Liver (tissue), 8 donors: ENCODE measurements at regions not wholly inside any gene's neighbourhood (a gene's known extent, or its start where the extent isn't known, plus 50 kb on each side); places are given as distances from the start of the nearest gene placed in this dataset.

Experiments used
- DNase-seq: peaks from one replicate; pipeline ENCODE4 v3.0.0-alpha.2; 2017; ENCODE audit warnings: low spot score
- H3K27ac ChIP-seq, 2 donors: one replicate each; pipeline ENCODE4 v1.7.0; 2013; ENCODE audit warnings: inconsistent platforms in 2 of 2, low read length in 2 of 2, control low read depth in 1 of 2, low read depth in 1 of 2, mild to moderate bottlenecking in 1 of 2
- H3K27me3 ChIP-seq, 4 donors: one replicate each; pipeline versions ENCODE4 v1.6.1 to v1.7.0; 2013; ENCODE audit warnings: low read length in 3 of 4, inconsistent platforms in 1 of 4, mild to moderate bottlenecking in 1 of 4, moderate library complexity in 1 of 4; ENCODE audit not compliant: control insufficient read depth in 4 of 4, insufficient read depth in 4 of 4
- H3K36me3 ChIP-seq, 4 donors: one replicate each; pipeline versions ENCODE4 v1.6.1 to v1.7.0; 2013; ENCODE audit warnings: low read length in 3 of 4, mild to moderate bottlenecking in 3 of 4, low read depth in 1 of 4, moderate library complexity in 1 of 4; ENCODE audit not compliant: control insufficient read depth in 4 of 4, insufficient read depth in 3 of 4
- H3K4me1 ChIP-seq, 4 donors: one replicate each; pipeline versions ENCODE4 v1.6.1 to v1.7.0; 2013; ENCODE audit warnings: low read length in 3 of 4, mild to moderate bottlenecking in 3 of 4, moderate library complexity in 1 of 4; ENCODE audit not compliant: control insufficient read depth in 4 of 4, insufficient read depth in 4 of 4
- H3K4me3 ChIP-seq, 3 donors: one replicate each; pipeline versions ENCODE4 v1.6.1 to v1.7.0; 2013; ENCODE audit warnings: low read length in 3 of 3, control low read depth in 1 of 3, low read depth in 1 of 3, mild to moderate bottlenecking in 1 of 3
- H3K9ac ChIP-seq, 2 donors: one replicate each; pipeline ENCODE4 v1.7.0; 2013; ENCODE audit warnings: low read length in 2 of 2, mild to moderate bottlenecking in 2 of 2, moderate library complexity in 2 of 2, control low read depth in 1 of 2, low read depth in 1 of 2
- H3K9me3 ChIP-seq, 4 donors: one replicate each; pipeline versions ENCODE4 v1.6.1 to v1.7.0; 2013; ENCODE audit warnings: low read length in 3 of 4; ENCODE audit not compliant: control insufficient read depth in 4 of 4
- EGR1 ChIP-seq, 2 donors: IDR thresholded peaks; 2 replicates each; pipeline ENCODE4 v1.6.1; 2016 to 2018; ENCODE audit warnings: antibody characterized with exemption in 2 of 2, low read depth in 2 of 2
- FOXA1 ChIP-seq: IDR thresholded peaks from 2 replicates; pipeline ENCODE4 v1.6.1; 2016; ENCODE audit warnings: antibody characterized with exemption
- FOXA2 ChIP-seq: IDR thresholded peaks from 2 replicates; pipeline ENCODE4 v1.6.1; 2016; ENCODE audit warnings: antibody characterized with exemption
- HNF4A ChIP-seq, 2 donors: conservative IDR thresholded peaks; 2 replicates each; pipeline ENCODE4 v1.6.1; 2016; ENCODE audit warnings: antibody characterized with exemption in 2 of 2, mild to moderate bottlenecking in 2 of 2
- JUND ChIP-seq, 2 donors: IDR thresholded peaks; 2 replicates each; pipeline ENCODE4 v1.6.1; 2016; ENCODE audit warnings: antibody characterized with exemption in 2 of 2
- NR2F2 ChIP-seq: IDR thresholded peaks from 2 replicates; pipeline ENCODE4 v1.6.1; 2016; ENCODE audit warnings: antibody characterized with exemption
- RAD21 ChIP-seq, 2 donors: IDR thresholded peaks; 2 replicates each; pipeline ENCODE4 v1.6.1; 2016; ENCODE audit warnings: antibody characterized with exemption in 2 of 2, mild to moderate bottlenecking in 2 of 2
- RXRA ChIP-seq, 2 donors: IDR thresholded peaks; 2 replicates each; pipeline ENCODE4 v1.6.1; 2017 to 2018; ENCODE audit warnings: antibody characterized with exemption in 2 of 2, mild to moderate bottlenecking in 1 of 2
- SP1 ChIP-seq: IDR thresholded peaks from 2 replicates; pipeline ENCODE4 v1.6.1; 2018; ENCODE audit warnings: antibody characterized with exemption, mild to moderate bottlenecking
- TAF1 ChIP-seq: conservative IDR thresholded peaks from 2 replicates; pipeline ENCODE4 v1.6.1; 2016; ENCODE audit warnings: antibody characterized with exemption, mild to moderate bottlenecking
- YY1 ChIP-seq: IDR thresholded peaks from 2 replicates; pipeline ENCODE4 v1.6.1; 2016; ENCODE audit warnings: antibody characterized with exemption, mild to moderate bottlenecking
- WGBS: extraction: QIAGEN DNeasy Blood & Tissue Kit; methylation state at CpG from one replicate; pipeline ENCODE4 v1.1.7; 2013; 5-methylcytosine and 5-hydroxymethylcytosine counted together
- TF ChIP-seq, protein P1 (sequence below): IDR thresholded peaks from 2 replicates; pipeline ENCODE4 v1.6.1; 2016; ENCODE audit warnings: antibody characterized with exemption
- TF ChIP-seq, protein P2 (sequence below): IDR thresholded peaks from 2 replicates; pipeline ENCODE4 v1.6.1; 2016; ENCODE audit warnings: antibody characterized with exemption
- TF ChIP-seq, protein P3 (sequence below): fragments of 150-350 bp; IDR thresholded peaks from 2 replicates; pipeline ENCODE4 v1.5.1; 2017; ENCODE audit warnings: improper control_type of control experiment, low read depth, low read length; ENCODE audit not compliant: missing input control
- TF ChIP-seq, protein P4 (sequence below): IDR thresholded peaks from 2 replicates; pipeline ENCODE4 v1.6.1; 2016; ENCODE audit warnings: antibody characterized with exemption
- TF ChIP-seq, protein P5 (sequence below): IDR thresholded peaks from 2 replicates; pipeline ENCODE4 v1.6.1; 2016; ENCODE audit warnings: antibody characterized with exemption, mild to moderate bottlenecking
- donor health status: healthy.
- donor health status: healthy.
- donor health status: healthy.
- donor health status: healthy.
- donor health status: healthy.

DNA sequence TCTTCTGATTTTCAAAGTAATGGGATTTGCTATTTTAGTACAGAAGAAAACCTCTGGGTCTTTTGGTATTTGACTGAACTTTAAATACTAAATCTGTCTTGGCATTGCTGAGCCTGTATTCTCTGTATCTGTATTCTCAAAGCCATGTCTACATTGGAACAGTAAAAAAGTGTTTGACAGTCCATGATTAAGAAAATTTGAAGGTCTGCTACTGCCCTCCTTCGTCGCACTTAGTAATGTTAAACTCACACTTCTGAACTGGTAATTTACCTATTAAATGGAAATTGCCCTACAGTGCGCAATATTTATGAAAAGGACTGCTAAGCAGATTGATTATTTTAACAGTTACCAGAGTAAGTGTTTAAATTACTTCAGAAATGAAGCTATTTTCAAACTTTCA is 165.7 kb upstream of the SMC2 start:
- no peak overlapping the region for H3K9ac ChIP-seq
- H3K27ac ChIP-seq = no peak overlapping the region
- no peaks in the 10 kb centered on the region for H3K9me3 ChIP-seq
- no peaks in the 10 kb centered on the region for H3K4me1 ChIP-seq
- H3K4me3 ChIP-seq = no peak overlapping the region
- no peaks in the 10 kb centered on the region for H3K27me3 ChIP-seq
- no peak for DNase-seq
- TF ChIP-seq HNF4A (conservative IDR thresholded peaks at IDR 0.05) (no peak), SP1 (no peak)
- TF ChIP-seq, protein P1, sequence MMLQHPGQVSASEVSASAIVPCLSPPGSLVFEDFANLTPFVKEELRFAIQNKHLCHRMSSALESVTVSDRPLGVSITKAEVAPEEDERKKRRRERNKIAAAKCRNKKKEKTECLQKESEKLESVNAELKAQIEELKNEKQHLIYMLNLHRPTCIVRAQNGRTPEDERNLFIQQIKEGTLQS = no peak
- H3K36me3 ChIP-seq = no peaks in the 10 kb centered on the region
- WGBS = 70% methylated on average over 3 of the region's 3 CpGs

DNA sequence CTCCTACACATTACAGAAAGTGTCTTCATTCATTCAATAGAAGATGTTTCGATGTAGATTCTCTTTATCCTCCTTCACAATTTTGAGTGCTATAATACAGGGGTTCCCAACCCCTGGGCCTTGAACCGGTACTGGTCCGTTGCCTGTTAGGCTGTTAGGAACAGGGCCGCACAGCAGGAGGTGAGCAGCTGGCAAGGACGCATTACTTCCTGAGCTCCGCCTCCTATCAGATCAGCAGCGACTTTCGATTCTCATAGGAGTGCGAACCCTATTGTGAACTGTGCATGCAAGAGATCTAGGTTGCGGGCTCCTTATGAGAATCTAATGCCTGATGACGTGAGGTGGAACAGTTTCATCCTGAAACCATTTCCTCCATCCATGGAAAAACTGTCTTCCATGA is 153.0 kb upstream of the SMC2 start:
- H3K4me1 ChIP-seq = no peaks in the 10 kb centered on the region
- H3K9ac ChIP-seq = no peak overlapping the region
- H3K27me3 ChIP-seq = no peaks in the 10 kb centered on the region
- H3K27ac ChIP-seq = no peak overlapping the region
- 80% methylated on average over 11 of the region's 11 CpGs for WGBS
- no peaks in the 10 kb centered on the region for H3K36me3 ChIP-seq
- TF ChIP-seq, protein P2, sequence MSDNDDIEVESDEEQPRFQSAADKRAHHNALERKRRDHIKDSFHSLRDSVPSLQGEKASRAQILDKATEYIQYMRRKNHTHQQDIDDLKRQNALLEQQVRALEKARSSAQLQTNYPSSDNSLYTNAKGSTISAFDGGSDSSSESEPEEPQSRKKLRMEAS = no peak
- TF ChIP-seq YY1 (no peak), FOXA2 (no peak), NR2F2 (no peak), EGR1 (IDR thresholded peaks at IDR 0.05; ENCODE audit: low read depth in 2 of 2) (no peak), SP1 (no peak), TAF1 (no peak), HNF4A (conservative IDR thresholded peaks at IDR 0.05) (no peak), FOXA1 (no peak), JUND (IDR thresholded peaks at IDR 0.05) (no peak), RXRA (IDR thresholded peaks at IDR 0.05) (no peak), RAD21 (IDR thresholded peaks at IDR 0.05) (no peak)
- TF ChIP-seq, protein P3, sequence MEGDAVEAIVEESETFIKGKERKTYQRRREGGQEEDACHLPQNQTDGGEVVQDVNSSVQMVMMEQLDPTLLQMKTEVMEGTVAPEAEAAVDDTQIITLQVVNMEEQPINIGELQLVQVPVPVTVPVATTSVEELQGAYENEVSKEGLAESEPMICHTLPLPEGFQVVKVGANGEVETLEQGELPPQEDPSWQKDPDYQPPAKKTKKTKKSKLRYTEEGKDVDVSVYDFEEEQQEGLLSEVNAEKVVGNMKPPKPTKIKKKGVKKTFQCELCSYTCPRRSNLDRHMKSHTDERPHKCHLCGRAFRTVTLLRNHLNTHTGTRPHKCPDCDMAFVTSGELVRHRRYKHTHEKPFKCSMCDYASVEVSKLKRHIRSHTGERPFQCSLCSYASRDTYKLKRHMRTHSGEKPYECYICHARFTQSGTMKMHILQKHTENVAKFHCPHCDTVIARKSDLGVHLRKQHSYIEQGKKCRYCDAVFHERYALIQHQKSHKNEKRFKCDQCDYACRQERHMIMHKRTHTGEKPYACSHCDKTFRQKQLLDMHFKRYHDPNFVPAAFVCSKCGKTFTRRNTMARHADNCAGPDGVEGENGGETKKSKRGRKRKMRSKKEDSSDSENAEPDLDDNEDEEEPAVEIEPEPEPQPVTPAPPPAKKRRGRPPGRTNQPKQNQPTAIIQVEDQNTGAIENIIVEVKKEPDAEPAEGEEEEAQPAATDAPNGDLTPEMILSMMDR = no peak
- TF ChIP-seq, protein P4, sequence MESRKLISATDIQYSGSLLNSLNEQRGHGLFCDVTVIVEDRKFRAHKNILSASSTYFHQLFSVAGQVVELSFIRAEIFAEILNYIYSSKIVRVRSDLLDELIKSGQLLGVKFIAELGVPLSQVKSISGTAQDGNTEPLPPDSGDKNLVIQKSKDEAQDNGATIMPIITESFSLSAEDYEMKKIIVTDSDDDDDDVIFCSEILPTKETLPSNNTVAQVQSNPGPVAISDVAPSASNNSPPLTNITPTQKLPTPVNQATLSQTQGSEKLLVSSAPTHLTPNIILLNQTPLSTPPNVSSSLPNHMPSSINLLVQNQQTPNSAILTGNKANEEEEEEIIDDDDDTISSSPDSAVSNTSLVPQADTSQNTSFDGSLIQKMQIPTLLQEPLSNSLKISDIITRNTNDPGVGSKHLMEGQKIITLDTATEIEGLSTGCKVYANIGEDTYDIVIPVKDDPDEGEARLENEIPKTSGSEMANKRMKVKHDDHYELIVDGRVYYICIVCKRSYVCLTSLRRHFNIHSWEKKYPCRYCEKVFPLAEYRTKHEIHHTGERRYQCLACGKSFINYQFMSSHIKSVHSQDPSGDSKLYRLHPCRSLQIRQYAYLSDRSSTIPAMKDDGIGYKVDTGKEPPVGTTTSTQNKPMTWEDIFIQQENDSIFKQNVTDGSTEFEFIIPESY = no peak
- TF ChIP-seq, protein P5, sequence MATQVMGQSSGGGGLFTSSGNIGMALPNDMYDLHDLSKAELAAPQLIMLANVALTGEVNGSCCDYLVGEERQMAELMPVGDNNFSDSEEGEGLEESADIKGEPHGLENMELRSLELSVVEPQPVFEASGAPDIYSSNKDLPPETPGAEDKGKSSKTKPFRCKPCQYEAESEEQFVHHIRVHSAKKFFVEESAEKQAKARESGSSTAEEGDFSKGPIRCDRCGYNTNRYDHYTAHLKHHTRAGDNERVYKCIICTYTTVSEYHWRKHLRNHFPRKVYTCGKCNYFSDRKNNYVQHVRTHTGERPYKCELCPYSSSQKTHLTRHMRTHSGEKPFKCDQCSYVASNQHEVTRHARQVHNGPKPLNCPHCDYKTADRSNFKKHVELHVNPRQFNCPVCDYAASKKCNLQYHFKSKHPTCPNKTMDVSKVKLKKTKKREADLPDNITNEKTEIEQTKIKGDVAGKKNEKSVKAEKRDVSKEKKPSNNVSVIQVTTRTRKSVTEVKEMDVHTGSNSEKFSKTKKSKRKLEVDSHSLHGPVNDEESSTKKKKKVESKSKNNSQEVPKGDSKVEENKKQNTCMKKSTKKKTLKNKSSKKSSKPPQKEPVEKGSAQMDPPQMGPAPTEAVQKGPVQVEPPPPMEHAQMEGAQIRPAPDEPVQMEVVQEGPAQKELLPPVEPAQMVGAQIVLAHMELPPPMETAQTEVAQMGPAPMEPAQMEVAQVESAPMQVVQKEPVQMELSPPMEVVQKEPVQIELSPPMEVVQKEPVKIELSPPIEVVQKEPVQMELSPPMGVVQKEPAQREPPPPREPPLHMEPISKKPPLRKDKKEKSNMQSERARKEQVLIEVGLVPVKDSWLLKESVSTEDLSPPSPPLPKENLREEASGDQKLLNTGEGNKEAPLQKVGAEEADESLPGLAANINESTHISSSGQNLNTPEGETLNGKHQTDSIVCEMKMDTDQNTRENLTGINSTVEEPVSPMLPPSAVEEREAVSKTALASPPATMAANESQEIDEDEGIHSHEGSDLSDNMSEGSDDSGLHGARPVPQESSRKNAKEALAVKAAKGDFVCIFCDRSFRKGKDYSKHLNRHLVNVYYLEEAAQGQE = no peak
- DNase-seq = no peak
- H3K4me3 ChIP-seq = no peak overlapping the region
- H3K9me3 ChIP-seq = no peaks in the 10 kb centered on the region
